ENCODE measurements at regions not wholly inside any gene's neighbourhood (a gene's known extent, or its start where the extent isn't known, plus 50 kb on each side); places are given as distances from the start of the nearest gene placed in this dataset.

DNA sequence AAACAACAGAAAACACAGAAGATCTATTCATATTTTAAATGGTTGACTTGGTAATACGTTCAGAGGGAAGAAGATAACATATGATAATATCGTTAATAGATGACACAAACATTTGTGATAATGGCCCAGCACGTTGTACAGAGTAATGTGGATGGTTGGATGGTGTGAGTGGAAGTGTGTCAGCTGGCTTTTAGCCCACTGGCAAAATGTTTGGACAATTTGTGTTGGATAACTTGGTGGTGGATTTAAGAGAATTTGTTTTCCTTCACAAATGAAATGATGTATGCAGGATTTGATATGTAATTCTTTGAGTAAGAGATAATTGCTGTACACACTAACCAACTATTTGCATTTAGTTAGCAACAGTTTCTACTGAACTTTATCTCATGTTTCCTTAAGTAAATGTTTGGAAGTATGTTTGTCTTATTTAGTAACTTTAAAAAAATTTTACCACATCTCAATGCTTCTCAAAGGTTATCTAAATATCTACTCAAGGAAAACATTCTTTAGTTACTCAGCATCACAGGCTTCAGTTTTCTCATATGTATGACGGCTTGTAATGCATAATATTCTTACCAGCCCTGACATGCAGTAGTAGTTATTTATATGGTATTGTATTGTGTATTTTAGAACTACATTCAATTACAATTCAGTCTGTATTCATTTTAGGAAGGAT lies 328.5 kb upstream of the GOLIM4 start:
- TF ChIP-seq, protein P1, sequence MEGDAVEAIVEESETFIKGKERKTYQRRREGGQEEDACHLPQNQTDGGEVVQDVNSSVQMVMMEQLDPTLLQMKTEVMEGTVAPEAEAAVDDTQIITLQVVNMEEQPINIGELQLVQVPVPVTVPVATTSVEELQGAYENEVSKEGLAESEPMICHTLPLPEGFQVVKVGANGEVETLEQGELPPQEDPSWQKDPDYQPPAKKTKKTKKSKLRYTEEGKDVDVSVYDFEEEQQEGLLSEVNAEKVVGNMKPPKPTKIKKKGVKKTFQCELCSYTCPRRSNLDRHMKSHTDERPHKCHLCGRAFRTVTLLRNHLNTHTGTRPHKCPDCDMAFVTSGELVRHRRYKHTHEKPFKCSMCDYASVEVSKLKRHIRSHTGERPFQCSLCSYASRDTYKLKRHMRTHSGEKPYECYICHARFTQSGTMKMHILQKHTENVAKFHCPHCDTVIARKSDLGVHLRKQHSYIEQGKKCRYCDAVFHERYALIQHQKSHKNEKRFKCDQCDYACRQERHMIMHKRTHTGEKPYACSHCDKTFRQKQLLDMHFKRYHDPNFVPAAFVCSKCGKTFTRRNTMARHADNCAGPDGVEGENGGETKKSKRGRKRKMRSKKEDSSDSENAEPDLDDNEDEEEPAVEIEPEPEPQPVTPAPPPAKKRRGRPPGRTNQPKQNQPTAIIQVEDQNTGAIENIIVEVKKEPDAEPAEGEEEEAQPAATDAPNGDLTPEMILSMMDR (IDR thresholded peaks at IDR 0.05), result no peak
- TF ChIP-seq POLR2AphosphoS5 (IDR thresholded peaks at IDR 0.05), result no peak

Data from upper lobe of left lung (tissue), 4 donors.